ENCODE measurements at regions not wholly inside any gene's neighbourhood (a gene's known extent, or its start where the extent isn't known, plus 50 kb on each side); places are given as distances from the start of the nearest gene placed in this dataset.

DNA sequence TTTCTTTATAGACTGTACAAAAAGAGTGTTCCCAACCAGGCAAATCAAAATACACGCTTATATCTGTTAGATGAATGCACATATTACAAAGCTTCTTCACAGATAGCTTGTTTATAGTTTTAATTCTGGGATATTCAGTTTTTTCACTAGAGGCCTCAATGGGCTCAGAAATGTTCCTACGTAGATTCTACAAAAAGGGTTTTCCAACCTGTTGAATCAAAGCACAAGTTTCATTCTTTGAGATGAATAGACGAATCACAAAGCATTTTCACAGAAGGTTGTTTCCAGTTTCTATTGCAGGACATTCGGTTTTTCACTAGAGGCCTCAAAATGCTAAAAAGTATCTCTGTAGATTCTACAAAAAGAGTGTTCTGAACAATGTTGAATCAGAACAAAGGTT lies 1490.3 kb downstream of the UQCRFS1 start:
- TF ChIP-seq, protein P1, sequence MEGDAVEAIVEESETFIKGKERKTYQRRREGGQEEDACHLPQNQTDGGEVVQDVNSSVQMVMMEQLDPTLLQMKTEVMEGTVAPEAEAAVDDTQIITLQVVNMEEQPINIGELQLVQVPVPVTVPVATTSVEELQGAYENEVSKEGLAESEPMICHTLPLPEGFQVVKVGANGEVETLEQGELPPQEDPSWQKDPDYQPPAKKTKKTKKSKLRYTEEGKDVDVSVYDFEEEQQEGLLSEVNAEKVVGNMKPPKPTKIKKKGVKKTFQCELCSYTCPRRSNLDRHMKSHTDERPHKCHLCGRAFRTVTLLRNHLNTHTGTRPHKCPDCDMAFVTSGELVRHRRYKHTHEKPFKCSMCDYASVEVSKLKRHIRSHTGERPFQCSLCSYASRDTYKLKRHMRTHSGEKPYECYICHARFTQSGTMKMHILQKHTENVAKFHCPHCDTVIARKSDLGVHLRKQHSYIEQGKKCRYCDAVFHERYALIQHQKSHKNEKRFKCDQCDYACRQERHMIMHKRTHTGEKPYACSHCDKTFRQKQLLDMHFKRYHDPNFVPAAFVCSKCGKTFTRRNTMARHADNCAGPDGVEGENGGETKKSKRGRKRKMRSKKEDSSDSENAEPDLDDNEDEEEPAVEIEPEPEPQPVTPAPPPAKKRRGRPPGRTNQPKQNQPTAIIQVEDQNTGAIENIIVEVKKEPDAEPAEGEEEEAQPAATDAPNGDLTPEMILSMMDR (IDR thresholded peaks at IDR 0.05; ENCODE audit: low read depth, low read length): no peak
- no peak for DNase-seq (ENCODE audit: extremely low read depth, low read depth)

DNA sequence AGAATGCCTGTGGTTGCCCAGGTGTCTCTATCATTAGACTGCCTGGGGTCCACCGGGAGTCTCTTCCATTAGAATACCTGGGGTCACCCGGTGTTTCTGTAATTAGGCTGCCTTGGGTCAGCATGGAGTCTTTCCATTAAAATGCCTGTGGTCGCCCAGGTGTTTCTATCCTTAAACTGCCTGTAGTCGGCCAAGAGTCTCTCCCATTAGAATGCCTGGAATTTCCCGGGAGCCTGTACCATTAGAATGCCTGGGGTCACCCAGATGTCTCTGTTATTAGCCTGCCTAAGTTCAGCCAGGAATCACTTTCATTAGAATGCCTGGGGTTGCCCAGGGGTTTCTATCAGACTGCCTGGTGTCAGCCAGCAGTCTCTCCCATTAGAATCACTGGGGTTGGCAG lies 1492.8 kb downstream of the UQCRFS1 start:
- TF ChIP-seq, protein P1 (IDR thresholded peaks at IDR 0.05; ENCODE audit: low read depth, low read length): no peak
- no peak for DNase-seq (ENCODE audit: extremely low read depth, low read depth)

DNA sequence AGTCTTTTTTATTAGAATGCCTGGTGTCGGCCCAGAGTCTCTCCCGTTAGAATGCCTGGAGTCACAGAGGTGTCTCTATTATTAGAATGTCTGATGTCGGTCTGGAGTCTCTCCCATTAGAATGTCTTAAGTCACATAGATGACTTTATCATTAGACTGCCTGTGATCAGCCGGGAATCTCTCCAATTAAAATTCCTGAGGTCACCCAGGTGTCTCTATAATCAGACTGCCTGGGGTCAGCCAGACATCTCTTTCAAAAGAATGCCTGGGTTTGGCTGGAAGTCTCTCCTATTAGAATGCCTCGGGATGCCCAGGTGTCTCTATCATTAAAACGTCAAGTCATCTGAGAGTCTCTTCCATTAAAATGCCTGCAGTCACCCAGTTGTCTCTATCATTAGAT lies 1493.9 kb downstream of the UQCRFS1 start:
- TF ChIP-seq, protein P1 (IDR thresholded peaks at IDR 0.05; ENCODE audit: low read depth, low read length): no peak
- no peak for DNase-seq (ENCODE audit: extremely low read depth, low read depth)

DNA sequence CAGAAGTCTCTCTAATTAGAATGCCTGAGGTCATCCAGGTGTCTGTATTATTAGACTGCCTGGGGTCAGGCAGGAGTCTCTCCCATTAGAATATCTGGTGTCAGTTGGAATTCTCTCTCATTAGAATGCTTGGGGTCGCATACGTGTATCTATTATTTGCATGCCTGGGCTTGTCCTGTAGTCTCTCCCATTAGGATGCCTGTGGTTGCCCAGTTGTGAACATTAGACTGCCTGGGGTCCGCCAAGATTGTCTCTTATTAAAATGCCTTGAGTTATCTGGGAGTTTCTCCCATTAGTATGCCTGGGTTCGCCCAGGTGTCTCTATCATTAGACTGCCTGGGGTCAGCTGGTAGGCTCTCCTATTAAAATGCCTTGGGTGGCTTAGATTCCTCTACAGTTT lies 1494.7 kb downstream of the UQCRFS1 start:
- no peak for DNase-seq (ENCODE audit: extremely low read depth, low read depth)
- TF ChIP-seq, protein P1 (IDR thresholded peaks at IDR 0.05; ENCODE audit: low read depth, low read length): no peak

DNA sequence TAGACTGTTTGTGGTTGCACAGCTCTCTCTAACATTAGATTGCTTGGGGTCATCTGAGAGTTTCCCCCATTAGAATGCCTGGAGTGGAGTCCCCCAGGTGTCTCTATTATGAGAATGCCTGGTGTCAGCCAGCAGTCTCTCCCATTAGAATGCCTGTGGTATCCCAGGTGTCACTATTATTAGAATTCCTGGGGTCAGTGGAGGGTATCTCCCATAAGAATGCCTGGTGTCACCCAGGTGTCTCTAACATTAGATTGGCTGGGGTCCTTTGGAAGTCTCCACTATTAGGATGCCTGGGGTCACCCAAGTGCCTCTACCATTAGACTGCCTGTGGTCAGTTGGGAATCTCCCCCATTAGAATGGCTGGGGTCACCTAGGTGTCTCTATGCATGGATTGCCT lies 1495.1 kb downstream of the UQCRFS1 start:
- no peak for DNase-seq (ENCODE audit: extremely low read depth, low read depth)
- TF ChIP-seq, protein P1 (IDR thresholded peaks at IDR 0.05; ENCODE audit: low read depth, low read length): no peak

DNA sequence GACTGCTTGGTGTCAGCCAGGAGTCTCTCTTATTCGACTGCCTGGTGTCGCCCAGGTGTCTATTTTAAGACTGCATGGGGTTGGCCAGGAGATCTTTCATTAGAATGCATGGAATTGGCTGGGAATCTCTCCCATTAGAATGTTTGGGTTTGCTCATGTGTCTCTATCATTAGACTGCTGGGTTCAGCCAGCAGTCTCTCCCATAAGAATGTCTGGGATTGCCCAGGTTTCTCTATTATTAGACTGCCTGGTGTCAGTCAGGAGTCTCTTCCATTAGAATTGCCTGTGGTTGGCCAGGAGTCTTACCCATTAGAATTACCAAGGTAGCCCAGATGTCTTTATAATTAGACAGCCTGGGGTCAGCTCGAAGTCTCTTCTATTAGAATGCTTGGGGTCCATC lies 1496.0 kb downstream of the UQCRFS1 start:
- DNase-seq (ENCODE audit: extremely low read depth, low read depth): no peak
- TF ChIP-seq, protein P1 (IDR thresholded peaks at IDR 0.05; ENCODE audit: low read depth, low read length): no peak

DNA sequence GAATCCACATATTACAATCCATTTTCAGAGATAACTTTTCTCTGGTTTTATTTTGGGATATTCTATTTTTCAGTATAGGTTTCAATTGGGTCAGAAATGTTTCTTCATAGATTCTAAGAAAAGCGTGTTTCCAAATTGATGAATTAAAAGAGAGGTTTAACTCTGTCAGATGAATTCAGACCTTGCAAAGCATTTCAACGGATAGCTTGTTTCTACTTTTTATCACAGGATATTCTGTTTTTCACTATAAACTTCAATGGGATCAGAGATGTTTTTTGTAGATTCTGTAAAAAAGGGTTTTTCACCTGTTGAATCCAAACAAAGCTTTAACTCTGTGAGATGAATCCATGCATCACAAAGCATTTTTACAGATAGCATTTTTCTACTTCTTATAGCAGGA lies 1498.1 kb downstream of the UQCRFS1 start:
- TF ChIP-seq, protein P1 (IDR thresholded peaks at IDR 0.05; ENCODE audit: low read depth, low read length): no peak
- DNase-seq (ENCODE audit: extremely low read depth, low read depth): no peak

Measured in AG09319 (cell line).